Ovary (tissue), 3 donors: ENCODE measurements at regions not wholly inside any gene's neighbourhood (a gene's known extent, or its start where the extent isn't known, plus 50 kb on each side); places are given as distances from the start of the nearest gene placed in this dataset.

Experiments used
- EP300 ChIP-seq: sonication (generic); formaldehyde crosslinking; IDR thresholded peaks from one replicate; pipeline ENCODE4 v1.6.1; 2017; ENCODE audit warnings: antibody characterized with exemption
- POLR2A ChIP-seq: fragments of 450-650 bp; IDR thresholded peaks from one replicate; pipeline ENCODE4 v1.6.1; 2017; ENCODE audit warnings: antibody characterized with exemption, mild to moderate bottlenecking, moderate library complexity
- TF ChIP-seq, protein P1 (sequence below), 3 donors: fragments of 450-650 bp in 2 of 3; fragments of 200-600 bp in 1 of 3; IDR thresholded peaks; one replicate each; pipeline versions ENCODE4 v1.5.1 to v1.8.0; 2016 to 2022; ENCODE audit warnings: antibody characterized with exemption in 3 of 3, mild to moderate bottlenecking in 1 of 3
- donor health status: DM: no; HTN: no; CAD: no.

- TF ChIP-seq, protein P1, sequence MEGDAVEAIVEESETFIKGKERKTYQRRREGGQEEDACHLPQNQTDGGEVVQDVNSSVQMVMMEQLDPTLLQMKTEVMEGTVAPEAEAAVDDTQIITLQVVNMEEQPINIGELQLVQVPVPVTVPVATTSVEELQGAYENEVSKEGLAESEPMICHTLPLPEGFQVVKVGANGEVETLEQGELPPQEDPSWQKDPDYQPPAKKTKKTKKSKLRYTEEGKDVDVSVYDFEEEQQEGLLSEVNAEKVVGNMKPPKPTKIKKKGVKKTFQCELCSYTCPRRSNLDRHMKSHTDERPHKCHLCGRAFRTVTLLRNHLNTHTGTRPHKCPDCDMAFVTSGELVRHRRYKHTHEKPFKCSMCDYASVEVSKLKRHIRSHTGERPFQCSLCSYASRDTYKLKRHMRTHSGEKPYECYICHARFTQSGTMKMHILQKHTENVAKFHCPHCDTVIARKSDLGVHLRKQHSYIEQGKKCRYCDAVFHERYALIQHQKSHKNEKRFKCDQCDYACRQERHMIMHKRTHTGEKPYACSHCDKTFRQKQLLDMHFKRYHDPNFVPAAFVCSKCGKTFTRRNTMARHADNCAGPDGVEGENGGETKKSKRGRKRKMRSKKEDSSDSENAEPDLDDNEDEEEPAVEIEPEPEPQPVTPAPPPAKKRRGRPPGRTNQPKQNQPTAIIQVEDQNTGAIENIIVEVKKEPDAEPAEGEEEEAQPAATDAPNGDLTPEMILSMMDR (IDR thresholded peaks at IDR 0.05) = no peak
- TF ChIP-seq POLR2A (no peak), EP300 (no peak)
These were observed 147.6 kb upstream of the TNR start for GRCh38 chr1:175890958-175891357.
